NCI-H2081 (cell line): ENCODE measurements at regions not wholly inside any gene's neighbourhood (a gene's known extent, or its start where the extent isn't known, plus 50 kb on each side); places are given as distances from the start of the nearest gene placed in this dataset.
"Not testable (repeated sequence)": the region's sequence is repeated elsewhere in the genome, so short reads cannot be mapped to it uniquely, and the experiment has no call there.

Source experiments
- DNase-seq, 2 experiments: peaks; one replicate each; lab custom pipeline; 2025; lab: John Stamatoyannopoulos, UW

DNA sequence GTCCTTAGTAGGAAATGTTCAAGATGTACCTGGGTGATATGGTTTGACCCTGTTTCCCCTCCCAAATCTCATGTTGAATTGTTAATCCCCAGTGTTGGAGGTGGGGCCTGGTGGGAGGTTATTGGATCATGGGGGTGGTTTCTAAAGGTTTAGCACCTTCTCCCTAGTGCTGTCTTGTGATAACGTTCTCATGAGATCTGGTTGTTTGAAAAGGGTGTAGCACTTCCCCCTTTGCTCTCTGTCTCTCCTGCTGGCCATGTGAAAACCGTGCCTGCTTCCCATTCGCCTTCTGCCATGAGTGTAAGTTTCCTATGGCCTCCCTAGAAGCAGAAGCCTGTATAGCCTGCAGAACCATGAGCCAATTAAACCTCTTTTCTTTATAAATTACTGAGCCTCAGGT lies 353.0 kb upstream of the SFSWAP start:
- DNase-seq: no peak

DNA sequence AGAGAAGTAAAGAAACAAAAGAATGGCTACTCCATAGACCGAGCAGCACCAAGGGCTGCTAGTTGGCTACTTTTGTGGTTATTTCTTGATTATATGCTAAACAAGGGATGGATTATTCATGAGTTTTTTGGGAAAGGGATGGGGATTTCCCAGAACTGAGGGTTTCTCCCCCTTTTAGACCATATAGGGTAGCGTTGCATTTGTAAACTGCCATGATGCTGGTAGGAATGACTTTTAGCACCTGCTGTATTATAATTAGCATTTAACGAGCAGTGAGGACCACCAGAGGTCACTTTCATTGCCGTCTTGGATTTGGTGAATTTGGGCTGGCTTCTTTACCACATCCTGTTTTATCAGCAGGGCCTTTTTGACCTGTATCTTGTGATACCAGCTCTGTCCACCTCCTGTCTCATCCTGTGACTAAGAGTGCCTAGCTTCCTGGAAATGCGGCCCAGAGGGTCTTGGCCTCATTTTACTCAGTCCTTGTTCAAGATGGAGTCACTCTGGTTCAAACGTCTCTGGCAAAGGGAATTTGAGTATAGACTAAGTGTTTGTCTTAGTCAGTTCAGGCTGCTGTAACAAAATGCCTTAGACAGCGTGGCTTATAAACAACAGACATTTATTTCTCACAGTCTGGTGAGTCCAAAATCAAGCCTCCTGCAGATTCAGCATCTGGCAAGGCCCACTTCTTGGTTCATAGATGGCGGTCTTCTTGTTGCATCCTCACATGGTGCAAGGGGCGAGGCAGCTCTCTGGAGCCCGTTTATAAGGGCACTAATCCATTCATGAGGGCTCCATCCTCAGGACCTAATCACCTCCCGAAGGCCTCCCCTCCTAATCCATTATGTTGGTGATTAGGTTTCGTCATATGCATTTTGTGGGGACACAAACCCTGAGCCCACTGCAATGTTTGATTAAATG lies 348.3 kb upstream of the SFSWAP start:
- no peak for DNase-seq

DNA sequence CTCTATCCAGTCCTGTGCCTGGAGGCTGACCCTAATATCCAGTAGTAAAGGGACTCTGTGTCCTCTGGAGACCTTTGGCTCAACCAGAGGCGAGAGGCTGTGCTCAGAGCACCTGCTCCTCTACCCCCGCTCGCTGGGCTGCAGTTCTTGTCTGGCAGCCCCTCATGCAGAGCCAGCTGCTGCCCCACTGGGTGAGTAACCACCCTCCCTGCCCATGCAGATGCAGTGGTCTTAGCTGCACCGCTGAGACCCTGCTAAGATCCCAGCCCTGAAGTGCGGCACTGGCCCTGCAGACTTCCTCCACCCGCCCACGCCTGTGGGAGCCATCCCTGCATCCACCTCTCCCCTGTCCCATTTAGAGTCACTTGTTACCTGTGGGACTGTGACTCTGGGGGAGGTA lies 347.5 kb upstream of the SFSWAP start:
- DNase-seq: no peak

DNA sequence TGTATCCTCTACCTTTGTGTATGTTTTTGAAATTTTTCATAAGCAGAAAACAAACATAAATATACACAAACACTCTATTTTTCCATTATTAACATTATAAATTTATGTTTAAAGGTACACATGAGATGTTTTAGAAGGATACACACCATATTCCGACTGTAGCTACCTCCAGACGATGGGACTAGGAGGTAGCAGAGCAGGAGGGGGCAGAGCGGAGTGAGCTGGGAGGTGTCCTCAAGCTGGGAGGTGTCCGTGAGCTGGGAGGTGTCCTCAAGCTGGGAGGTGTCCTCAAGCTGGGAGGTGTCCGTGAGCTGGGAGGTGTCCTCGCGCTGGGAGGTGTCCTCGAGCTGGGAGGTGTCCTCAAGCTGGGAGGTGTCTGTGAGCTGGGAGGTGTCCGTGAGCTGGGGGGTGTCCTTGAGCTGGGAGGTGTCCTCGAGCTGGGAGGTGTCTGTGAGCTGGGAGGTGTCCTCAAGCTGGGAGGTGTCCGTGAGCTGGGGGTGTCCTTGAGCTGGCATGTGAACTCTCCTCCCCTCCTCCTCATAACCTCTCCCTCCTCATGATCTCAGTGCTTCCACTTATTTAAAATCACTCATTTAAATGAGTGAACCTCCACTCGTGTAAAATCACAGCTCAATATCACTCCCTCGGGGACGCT lies 346.9 kb upstream of the SFSWAP start:
- no peak for DNase-seq

DNA sequence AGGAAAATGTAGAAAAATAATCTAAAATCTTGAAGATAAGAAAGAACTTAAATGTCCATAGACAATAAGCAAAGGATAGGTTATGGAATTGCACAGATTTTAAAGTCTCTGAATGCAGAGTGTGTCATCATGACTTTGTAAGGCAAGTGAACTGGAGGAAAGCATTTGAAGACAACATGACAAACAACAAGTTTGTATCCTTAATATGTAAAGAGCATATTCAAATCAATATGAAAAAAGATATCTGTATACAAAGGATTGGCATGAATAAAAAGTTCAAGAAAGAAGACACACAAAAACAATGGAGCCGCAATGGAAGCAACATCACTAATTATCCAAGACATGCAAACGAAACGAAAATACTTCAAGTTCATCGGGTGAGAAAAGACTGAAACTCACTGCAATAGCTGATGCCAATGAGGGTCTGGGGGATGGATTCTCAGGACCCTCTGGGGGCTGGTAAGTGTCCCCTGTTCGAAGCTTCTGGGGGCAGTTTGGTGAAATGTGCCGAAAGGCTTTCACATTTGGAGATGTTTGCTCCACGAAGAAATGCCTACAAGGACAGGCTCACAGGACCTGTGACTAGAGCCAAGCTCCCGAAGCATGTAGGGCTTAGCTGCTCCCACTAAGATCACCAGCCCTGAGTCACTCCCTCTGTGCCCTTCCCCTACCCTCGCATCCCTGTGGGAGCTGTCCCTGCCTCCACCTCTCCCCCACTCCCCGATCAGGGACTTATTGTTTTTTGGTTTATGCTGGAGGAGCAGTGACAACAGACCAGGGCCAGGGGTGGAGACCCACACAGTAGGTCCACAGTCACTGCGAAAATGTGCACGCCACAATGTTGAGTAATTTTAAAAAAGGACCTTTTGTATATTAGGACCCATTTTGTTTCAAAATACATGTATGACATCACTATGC lies 345.7 kb upstream of the SFSWAP start:
- no peak for DNase-seq

GRCh38 chr12:131365821-131366260 lies 345.0 kb upstream of the SFSWAP start:
- no peak for DNase-seq

DNA sequence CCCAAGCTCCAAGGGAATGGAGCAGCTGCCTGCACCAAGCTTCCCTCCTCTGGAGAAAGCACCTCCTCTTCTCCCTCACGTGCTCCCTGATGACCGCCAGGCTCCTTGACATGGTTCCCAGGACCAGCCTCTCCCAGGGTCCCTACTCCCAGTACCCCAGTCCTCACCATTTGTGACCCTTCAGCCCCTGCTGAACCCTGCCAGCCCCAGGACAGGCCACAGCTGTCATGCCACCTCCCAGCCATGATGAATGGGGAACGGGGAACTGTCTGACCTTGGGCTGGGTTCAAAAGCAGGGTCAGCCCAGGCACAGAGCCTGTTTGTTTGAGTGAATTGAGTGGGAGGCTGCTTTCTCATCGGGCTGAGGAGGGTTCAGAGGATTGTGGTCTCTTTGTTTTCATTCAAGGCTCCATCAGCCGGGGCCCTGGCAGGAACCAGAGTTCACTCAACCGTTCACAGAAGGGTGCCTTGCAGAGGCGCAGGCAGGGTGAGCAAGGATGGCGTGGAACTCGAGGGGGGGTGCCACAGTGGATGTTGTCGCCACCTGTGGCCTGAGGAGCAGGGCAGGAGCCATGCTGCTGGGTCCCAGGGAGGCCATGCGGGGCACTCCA lies 344.5 kb upstream of the SFSWAP start:
- no peak for DNase-seq

GRCh38 chr12:131367067-131367982 lies 343.6 kb upstream of the SFSWAP start:
- DNase-seq: not testable (repeated sequence)

GRCh38 chr12:131367983-131368667 lies 342.8 kb upstream of the SFSWAP start:
- no peak for DNase-seq

DNA sequence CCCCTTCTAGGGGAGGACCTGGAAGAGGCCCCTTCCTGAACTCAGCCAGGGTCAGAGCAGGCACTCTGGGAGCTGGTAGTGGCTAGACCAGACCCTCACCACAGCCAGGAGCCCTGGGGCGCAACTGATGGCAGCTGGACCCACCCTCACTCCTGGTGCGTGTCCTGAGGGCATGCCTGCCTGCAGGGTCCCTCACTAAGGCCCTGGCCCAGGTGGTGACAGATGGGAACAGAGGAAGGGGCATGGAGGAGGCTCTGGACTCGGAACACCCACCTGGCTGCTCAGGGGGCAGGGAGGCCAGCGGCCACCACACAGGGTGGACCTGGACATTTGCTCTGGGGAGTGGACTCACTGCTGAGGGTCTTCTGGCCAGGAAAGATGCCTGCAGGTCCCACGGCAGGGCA lies 342.2 kb upstream of the SFSWAP start:
- DNase-seq: no peak

- DNase-seq: no peak
Observed at GRCh38 chr12:131369094-131369845, 341.6 kb upstream of the SFSWAP start.

GRCh38 chr12:131370321-131370720 lies 340.6 kb upstream of the SFSWAP start:
- no peak for DNase-seq

DNA sequence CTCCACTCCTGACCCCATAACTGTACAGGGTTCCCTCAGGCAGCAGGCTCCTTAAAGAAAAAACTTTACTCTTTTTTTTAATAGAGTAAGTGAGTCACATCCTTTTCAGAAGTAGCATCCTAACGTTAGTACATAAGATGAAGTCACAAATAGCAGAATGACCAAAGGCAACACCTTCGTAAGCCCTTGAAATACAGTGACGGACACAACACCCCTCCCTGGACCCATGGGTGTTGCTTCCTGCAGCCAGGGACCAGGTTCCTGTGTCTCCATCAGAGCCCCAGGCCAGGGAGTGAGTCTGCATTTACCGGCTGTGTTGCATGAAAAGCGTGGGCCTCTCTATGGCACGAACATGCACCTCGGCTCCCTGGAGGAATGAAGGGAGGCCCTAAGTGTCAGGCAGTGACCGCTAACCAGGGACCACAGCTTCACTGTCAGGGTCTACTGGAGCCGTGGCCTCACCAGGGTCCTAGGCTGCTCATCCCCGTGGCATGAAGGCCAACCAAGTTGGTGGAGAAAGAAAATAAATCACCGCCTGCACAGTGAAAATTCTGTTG lies 340.0 kb upstream of the SFSWAP start:
- DNase-seq: no peak

- no peak for DNase-seq
Observed at GRCh38 chr12:131371401-131372170, 339.3 kb upstream of the SFSWAP start.

- no peak for DNase-seq
Observed at GRCh38 chr12:131372171-131372475, 338.8 kb upstream of the SFSWAP start.

DNA sequence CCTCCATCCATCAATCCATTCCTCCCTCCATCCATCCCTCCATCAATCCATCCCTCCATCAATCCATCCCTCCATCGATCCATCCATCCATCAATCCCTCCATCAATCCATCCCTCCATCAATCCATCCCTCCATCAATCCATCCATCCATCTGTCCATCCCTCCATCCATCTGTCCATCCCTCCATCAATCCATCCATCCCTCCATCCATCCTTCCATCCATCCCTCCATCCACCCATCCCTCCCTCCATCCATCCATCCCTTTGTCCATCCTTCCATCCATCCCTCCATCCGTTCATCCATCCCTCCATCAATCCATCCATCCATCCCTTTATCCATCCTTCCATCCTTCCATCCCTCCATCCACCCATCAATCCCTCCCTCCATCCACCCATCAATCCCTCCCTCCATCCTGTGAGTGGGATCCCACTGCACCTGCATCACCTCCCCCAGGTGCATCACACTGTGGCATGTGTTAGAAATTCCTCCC lies 338.1 kb upstream of the SFSWAP start:
- no peak for DNase-seq

DNA sequence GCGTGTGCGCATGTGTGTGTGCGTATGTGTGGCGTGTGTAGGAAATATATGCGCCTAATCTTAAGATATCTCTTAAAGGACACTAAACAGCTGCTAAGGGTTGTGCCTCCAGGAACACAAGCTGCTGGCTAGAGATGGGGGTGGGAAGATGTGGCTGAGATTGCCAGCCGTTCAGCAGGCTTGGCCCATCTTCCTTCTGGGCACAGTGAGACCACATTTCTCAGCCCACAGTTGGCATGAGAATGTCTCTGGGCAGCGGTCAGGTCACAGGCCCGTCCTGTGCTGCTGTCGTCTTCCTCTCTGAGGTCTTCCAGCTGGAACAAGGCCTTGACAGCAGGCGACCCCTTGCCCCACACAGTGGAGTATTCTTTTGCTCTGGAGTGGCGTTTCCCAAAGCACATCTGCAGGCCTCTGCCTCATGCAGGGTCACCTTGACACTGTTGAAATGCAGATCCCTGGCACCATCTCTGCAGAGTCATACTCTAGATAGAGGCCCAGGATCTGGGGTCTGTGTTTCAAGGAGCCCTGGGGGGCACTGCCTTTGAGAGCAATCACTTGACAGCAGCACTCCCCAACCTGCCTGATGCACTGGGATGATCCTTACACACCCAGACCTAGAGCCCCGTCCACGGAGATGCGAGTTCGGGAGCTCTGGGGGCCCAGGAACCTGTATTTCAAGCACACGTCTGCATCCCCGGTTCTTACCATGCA lies 335.5 kb upstream of the SFSWAP start:
- no peak for DNase-seq

GRCh38 chr12:131375972-131376345 lies 334.9 kb upstream of the SFSWAP start:
- no peak for DNase-seq
